ENCODE measurements at regions not wholly inside any gene's neighbourhood (a gene's known extent, or its start where the extent isn't known, plus 50 kb on each side); places are given as distances from the start of the nearest gene placed in this dataset.

GRCh38 chr2:195445639-195446038 lies 211.4 kb upstream of the SLC39A10 start:
- CTCF ChIA-PET = no interaction called here
- Histone ChIP-seq H3K4me3 (ENCODE audit: low read depth, low read length) (no peak overlapping the region), H3K27me3 (replicated peaks; ENCODE audit: control insufficient read depth, insufficient read depth, low read length) (no peaks in the 10 kb centered on the region), H3K36me3 (ENCODE audit: control insufficient read depth, insufficient read depth, low read length) (no peaks in the 10 kb centered on the region), H3K9me3 (no peaks in the 10 kb centered on the region), H3K4me1 (no peaks in the 10 kb centered on the region)
- Mint-ChIP-seq H3K4me1 (ENCODE audit: low read depth, unreplicated experiment) (no peaks in the 10 kb centered on the region), H3K9me3 (ENCODE audit: unreplicated experiment) (no peaks in the 10 kb centered on the region), H3K27ac (ENCODE audit: unreplicated experiment) (no peak overlapping the region), H3K36me3 (ENCODE audit: insufficient read depth, unreplicated experiment) (no peaks in the 10 kb centered on the region), H3K27me3 (ENCODE audit: insufficient read depth, unreplicated experiment) (no peaks in the 10 kb centered on the region), H3K4me3 (ENCODE audit: unreplicated experiment) (no peak overlapping the region)
- no peak for TF ChIP-seq CTCF (IDR thresholded peaks at IDR 0.05; ENCODE audit: insufficient read depth in 1 of 2, low read depth in 1 of 2, low read length in 1 of 2, severe bottlenecking in 1 of 2, unreplicated experiment in 1 of 2)
- POLR2A ChIA-PET = no interaction called here
- intact Hi-C loops (cut with micrococcal nuclease; ENCODE audit: unreplicated experiment) = no loop called here
- DNase-seq = no peak
- no TSS peak for BruUV-seq (replicated peaks)

- no TSS peak for BruUV-seq (replicated peaks)
- intact Hi-C loops (cut with micrococcal nuclease; ENCODE audit: unreplicated experiment) = no loop called here
- no peaks in the 10 kb centered on the region for H3K9me3 Mint-ChIP-seq (ENCODE audit: unreplicated experiment)
- H3K27ac Mint-ChIP-seq (ENCODE audit: unreplicated experiment) = no peak overlapping the region
- no peak for TF ChIP-seq CTCF (IDR thresholded peaks at IDR 0.05; ENCODE audit: insufficient read depth in 1 of 2, low read depth in 1 of 2, low read length in 1 of 2, severe bottlenecking in 1 of 2, unreplicated experiment in 1 of 2)
- no peak overlapping the region for H3K4me3 Mint-ChIP-seq (ENCODE audit: unreplicated experiment)
- no peaks in the 10 kb centered on the region for H3K27me3 Mint-ChIP-seq (ENCODE audit: insufficient read depth, unreplicated experiment)
- POLR2A ChIA-PET = no interaction called here
- DNase-seq = no peak
- Histone ChIP-seq H3K9me3 (no peaks in the 10 kb centered on the region), H3K4me1 (no peaks in the 10 kb centered on the region), H3K4me3 (ENCODE audit: low read depth, low read length) (no peak overlapping the region), H3K36me3 (ENCODE audit: control insufficient read depth, insufficient read depth, low read length) (no peaks in the 10 kb centered on the region), H3K27me3 (replicated peaks; ENCODE audit: control insufficient read depth, insufficient read depth, low read length) (no peaks in the 10 kb centered on the region)
- H3K36me3 Mint-ChIP-seq (ENCODE audit: insufficient read depth, unreplicated experiment) = no peaks in the 10 kb centered on the region
- no peaks in the 10 kb centered on the region for H3K4me1 Mint-ChIP-seq (ENCODE audit: low read depth, unreplicated experiment)
- CTCF ChIA-PET = no interaction called here
Observed at GRCh38 chr2:195443926-195444325, 213.1 kb upstream of the SLC39A10 start.

GRCh38 chr2:195442458-195443175 lies 214.4 kb upstream of the SLC39A10 start:
- H3K27me3 Mint-ChIP-seq (ENCODE audit: insufficient read depth, unreplicated experiment) = no peaks in the 10 kb centered on the region
- no peaks in the 10 kb centered on the region for H3K36me3 Mint-ChIP-seq (ENCODE audit: insufficient read depth, unreplicated experiment)
- no peaks in the 10 kb centered on the region for H3K9me3 Mint-ChIP-seq (ENCODE audit: unreplicated experiment)
- intact Hi-C loops (cut with micrococcal nuclease; ENCODE audit: unreplicated experiment) = no loop called here
- no peak overlapping the region for H3K4me3 ChIP-seq (ENCODE audit: low read depth, low read length)
- no peaks in the 10 kb centered on the region for H3K36me3 ChIP-seq (ENCODE audit: control insufficient read depth, insufficient read depth, low read length)
- H3K27me3 ChIP-seq (replicated peaks; ENCODE audit: control insufficient read depth, insufficient read depth, low read length) = no peaks in the 10 kb centered on the region
- H3K4me3 Mint-ChIP-seq (ENCODE audit: unreplicated experiment) = no peak overlapping the region
- BruUV-seq (replicated peaks) = no TSS peak
- no peaks in the 10 kb centered on the region for H3K4me1 ChIP-seq
- ChIA-PET POLR2A (no interaction called here), CTCF (no interaction called here)
- no peaks in the 10 kb centered on the region for H3K4me1 Mint-ChIP-seq (ENCODE audit: low read depth, unreplicated experiment)
- no peak for TF ChIP-seq CTCF (IDR thresholded peaks at IDR 0.05; ENCODE audit: insufficient read depth in 1 of 2, low read depth in 1 of 2, low read length in 1 of 2, severe bottlenecking in 1 of 2, unreplicated experiment in 1 of 2)
- DNase-seq = no peak
- H3K27ac Mint-ChIP-seq (ENCODE audit: unreplicated experiment) = no peak overlapping the region
- H3K9me3 ChIP-seq = no peaks in the 10 kb centered on the region
